T-cell (primary cell): ENCODE measurements at regions not wholly inside any gene's neighbourhood (a gene's known extent, or its start where the extent isn't known, plus 50 kb on each side); places are given as distances from the start of the nearest gene placed in this dataset.
A peak's percentile ranks its signal among the peaks of the same experiment; 100 is the strongest.

Source experiments
- ATAC-seq, 4 experiments: fragments of 200-7000 bp in 3 of 4; fragments of 150-1000 bp in 1 of 4; cut with Tn5 transposase; replicated peaks in 1 of 4; 1 replicate in 3 of 4; 2 replicates in 1 of 4; pipeline ENCODE4 v1.10.0; 2021; ENCODE audit warnings: moderate library complexity in 3 of 4, mild to moderate bottlenecking in 2 of 4, moderate number of reproducible peaks in 1 of 4
- CTCF ChIA-PET, 2 donors: fragments of 300-600 bp; sonication (Branson Sonifier 250); formaldehyde crosslinking; loops; one replicate each; lab custom pipeline; 2022; ENCODE audit warnings: antibody characterized with exemption in 2 of 2; lab: Charles Lee
- POLR2A ChIA-PET, 2 donors: fragments of 300-600 bp; sonication (Branson Sonifier 250); formaldehyde crosslinking; loops; one replicate each; lab custom pipeline; 2022; ENCODE audit warnings: antibody characterized with exemption in 2 of 2; lab: Charles Lee
- DNase-seq, 35 experiments: peaks; one replicate each; pipeline versions ENCODE4 v3.0.0 to v3.0.0-alpha.2; 2013 to 2023
- H3K27ac ChIP-seq: one replicate; pipeline ENCODE4 v1.5.1; 2013; ENCODE audit warnings: low read length
- H3K27me3 ChIP-seq, 2 experiments: replicated peaks in 1 of 2; 1 replicate in 1 of 2; 2 replicates in 1 of 2; pipeline versions ENCODE4 v1.6.1 to v1.7.0; 2013; ENCODE audit warnings: low read length in 1 of 2, mixed read lengths in 1 of 2; ENCODE audit not compliant: control insufficient read depth in 2 of 2, insufficient read depth in 2 of 2; ENCODE audit errors: extremely low read depth in 1 of 2
- H3K36me3 ChIP-seq, 2 donors: 1 replicate in 1 of 2; 2 replicates in 1 of 2; pipeline versions ENCODE4 v1.6.1 to v1.7.0; 2013; ENCODE audit warnings: low read length in 1 of 2; ENCODE audit not compliant: control insufficient read depth in 2 of 2, insufficient read depth in 1 of 2; ENCODE audit errors: extremely low read depth in 1 of 2
- H3K4me1 ChIP-seq, 2 experiments: 1 replicate in 1 of 2; 2 replicates in 1 of 2; pipeline versions ENCODE4 v1.6.1 to v1.7.0; 2013; ENCODE audit warnings: low read length in 2 of 2, mixed read lengths in 1 of 2; ENCODE audit not compliant: insufficient read depth in 2 of 2, control insufficient read depth in 1 of 2; ENCODE audit errors: extremely low read depth in 1 of 2
- H3K4me3 ChIP-seq, 2 donors: 1 replicate in 1 of 2; 2 replicates in 1 of 2; pipeline versions ENCODE4 v1.5.1 to v1.7.0; 2013; ENCODE audit warnings: mild to moderate bottlenecking in 2 of 2, low read length in 1 of 2, moderate library complexity in 1 of 2; ENCODE audit not compliant: control insufficient read depth in 1 of 2; ENCODE audit errors: extremely low read depth in 1 of 2
- H3K9me3 ChIP-seq: 2 replicates; pipeline ENCODE4 v1.7.0; 2013
- H3K27ac Mint-ChIP-seq, 2 donors: one replicate each; pipeline ENCODE4 v1.8.0; 2020 to 2021; ENCODE audit warnings: mild to moderate bottlenecking in 2 of 2, mixed read lengths in 2 of 2
- H3K27me3 Mint-ChIP-seq, 2 donors: one replicate each; pipeline ENCODE4 v1.8.0; 2021 to 2022; ENCODE audit warnings: mixed read lengths in 2 of 2
- H3K36me3 Mint-ChIP-seq: one replicate; pipeline ENCODE4 v1.8.0; 2021; ENCODE audit warnings: mixed read lengths
- H3K4me1 Mint-ChIP-seq, 3 donors: one replicate each; pipeline ENCODE4 v1.8.0; 2020 to 2022; ENCODE audit warnings: mixed read lengths in 3 of 3, mild to moderate bottlenecking in 1 of 3
- H3K4me3 Mint-ChIP-seq, 3 donors: one replicate each; pipeline ENCODE4 v1.8.0; 2020 to 2022; ENCODE audit warnings: mild to moderate bottlenecking in 3 of 3, mixed read lengths in 3 of 3, moderate library complexity in 3 of 3
- H3K9me3 Mint-ChIP-seq, 3 donors: one replicate each; pipeline ENCODE4 v1.8.0; 2020 to 2022; ENCODE audit warnings: mixed read lengths in 3 of 3
- WGBS: methylation state at CpG from one replicate; pipeline ENCODE4 v1.1.5; 2013; ENCODE audit warnings: missing lambda C conversion rate; ENCODE audit not compliant: insufficient coverage; 5-methylcytosine and 5-hydroxymethylcytosine counted together

- H3K27ac Mint-ChIP-seq, result no peak overlapping the region
- no CpG with 5 or more reads among the region's 1 CpG for WGBS
- ChIA-PET CTCF (interaction anchor here (0.6 to 0.7 kb wide), 3 partner anchors 13 to 1168 kb away, joined by 3 to 5 read pairs (median 4); no protein-coding TSS in a partner anchor), POLR2A (interaction anchor here in 1 of 2 donors (0.5 kb wide), 1 partner anchor 1105 kb away, joined by 4 read pairs; no protein-coding TSS in a partner anchor)
- Histone ChIP-seq H3K4me1 (no peaks in the 10 kb centered on the region), H3K27me3 (peaks cover 0 to 3% of the 10 kb centered on the region in 2 experiments), H3K36me3 (no peaks in the 10 kb centered on the region), H3K4me3 (no peak overlapping the region), H3K27ac (no peak overlapping the region), H3K9me3 (no peaks in the 10 kb centered on the region)
- no peak overlapping the region for H3K4me3 Mint-ChIP-seq
- no peaks in the 10 kb centered on the region for H3K9me3 Mint-ChIP-seq
- DNase-seq, result no peak
- H3K4me1 Mint-ChIP-seq, result peaks cover 0 to 13% (median 2%) of the 10 kb centered on the region in 3 donors
- ATAC-seq, result no peak
- H3K36me3 Mint-ChIP-seq, result no peaks in the 10 kb centered on the region
- H3K27me3 Mint-ChIP-seq, result no peaks in the 10 kb centered on the region
Measured at GRCh38 chr2:55116598-55116964, 66.3 kb upstream of the RTN4 start.

GRCh38 chr2:55115761-55116597 lies 65.7 kb upstream of the RTN4 start:
- H3K4me3 ChIP-seq, result no peak overlapping the region
- peaks cover 0 to 3% of the 10 kb centered on the region in 2 experiments for H3K27me3 ChIP-seq
- no peaks in the 10 kb centered on the region for H3K9me3 ChIP-seq
- Mint-ChIP-seq H3K4me3 (no peak overlapping the region), H3K9me3 (no peaks in the 10 kb centered on the region), H3K4me1 (peaks cover 0 to 13% (median 2%) of the 10 kb centered on the region in 3 donors), H3K27me3 (no peaks in the 10 kb centered on the region), H3K27ac (no peak overlapping the region), H3K36me3 (no peaks in the 10 kb centered on the region)
- CTCF ChIA-PET, result interaction anchor here (0.6 to 0.7 kb wide), 3 partner anchors 13 to 1167 kb away, joined by 3 to 5 read pairs (median 4); no protein-coding TSS in a partner anchor
- DNase-seq (no peak), ATAC-seq (no peak)
- H3K36me3 ChIP-seq, result no peaks in the 10 kb centered on the region
- H3K4me1 ChIP-seq, result no peaks in the 10 kb centered on the region
- H3K27ac ChIP-seq, result no peak overlapping the region
- POLR2A ChIA-PET, result interaction anchor here in 1 of 2 donors (0.5 to 0.6 kb wide), 2 partner anchors 16 to 949 kb away, joined by 3 to 4 read pairs; no protein-coding TSS in a partner anchor
- 100% methylated on average over 1 of the region's 4 CpGs for WGBS

GRCh38 chr2:55114597-55114996 lies 64.3 kb upstream of the RTN4 start:
- Histone ChIP-seq H3K9me3 (no peaks in the 10 kb centered on the region), H3K27me3 (no peaks in the 10 kb centered on the region), H3K4me3 (no peak overlapping the region), H3K27ac (no peak overlapping the region), H3K36me3 (no peaks in the 10 kb centered on the region), H3K4me1 (no peaks in the 10 kb centered on the region)
- ChIA-PET CTCF (interaction anchor here (0.5 to 0.6 kb wide), 2 partner anchors 148 kb away, joined by 3 read pairs; no protein-coding TSS in a partner anchor), POLR2A (no interaction called here)
- 92% methylated on average over 2 of the region's 5 CpGs for WGBS
- no peaks in the 10 kb centered on the region for H3K27me3 Mint-ChIP-seq
- no peak for ATAC-seq
- H3K27ac Mint-ChIP-seq, result no peak overlapping the region
- peaks cover 0 to 13% (median 2%) of the 10 kb centered on the region in 3 donors for H3K4me1 Mint-ChIP-seq
- H3K36me3 Mint-ChIP-seq, result no peaks in the 10 kb centered on the region
- no peak overlapping the region for H3K4me3 Mint-ChIP-seq
- DNase-seq, result no peak
- H3K9me3 Mint-ChIP-seq, result no peaks in the 10 kb centered on the region

- no peaks in the 10 kb centered on the region for H3K27me3 ChIP-seq
- no peaks in the 10 kb centered on the region for H3K27me3 Mint-ChIP-seq
- no peaks in the 10 kb centered on the region for H3K9me3 Mint-ChIP-seq
- ATAC-seq (no peak), DNase-seq (no peak)
- H3K4me1 ChIP-seq, result no peaks in the 10 kb centered on the region
- peaks cover 0 to 12% (median 2%) of the 10 kb centered on the region in 3 donors for H3K4me1 Mint-ChIP-seq
- H3K4me3 Mint-ChIP-seq, result no peak overlapping the region
- no peaks in the 10 kb centered on the region for H3K9me3 ChIP-seq
- CTCF ChIA-PET, result no interaction called here
- no peak overlapping the region for H3K4me3 ChIP-seq
- H3K27ac Mint-ChIP-seq, result no peak overlapping the region
- no peak overlapping the region for H3K27ac ChIP-seq
- no peaks in the 10 kb centered on the region for H3K36me3 Mint-ChIP-seq
- no peaks in the 10 kb centered on the region for H3K36me3 ChIP-seq
- 100% methylated on average over 2 of the region's 5 CpGs for WGBS
- POLR2A ChIA-PET, result no interaction called here
Measured at GRCh38 chr2:55114082-55114481, 63.8 kb upstream of the RTN4 start.

- no peak overlapping the region for H3K27ac ChIP-seq
- no peaks in the 10 kb centered on the region for H3K36me3 ChIP-seq
- H3K9me3 ChIP-seq, result no peaks in the 10 kb centered on the region
- H3K27me3 ChIP-seq, result no peaks in the 10 kb centered on the region
- H3K4me1 ChIP-seq, result no peaks in the 10 kb centered on the region
- no peak overlapping the region for H3K4me3 Mint-ChIP-seq
- no peak overlapping the region for H3K27ac Mint-ChIP-seq
- H3K27me3 Mint-ChIP-seq, result no peaks in the 10 kb centered on the region
- H3K36me3 Mint-ChIP-seq, result no peaks in the 10 kb centered on the region
- DNase-seq (no peak), ATAC-seq (no peak)
- H3K4me1 Mint-ChIP-seq, result peaks cover 0 to 6% (median 0%) of the 10 kb centered on the region in 3 donors
- H3K4me3 ChIP-seq, result no peak overlapping the region
- POLR2A ChIA-PET, result no interaction called here
- no peaks in the 10 kb centered on the region for H3K9me3 Mint-ChIP-seq
- WGBS, result 86% methylated on average over 3 of the region's 13 CpGs
- CTCF ChIA-PET, result interaction anchor here in 1 of 2 donors (0.6 kb wide), 1 partner anchor 213 kb away, joined by 3 read pairs; no protein-coding TSS in a partner anchor
Measured at GRCh38 chr2:55112229-55113031, 62.2 kb upstream of the RTN4 start.

- Mint-ChIP-seq H3K4me3 (no peak overlapping the region), H3K9me3 (no peaks in the 10 kb centered on the region), H3K36me3 (no peaks in the 10 kb centered on the region), H3K27ac (no peak overlapping the region), H3K4me1 (peaks cover 0 to 6% (median 0%) of the 10 kb centered on the region in 3 donors), H3K27me3 (no peaks in the 10 kb centered on the region)
- ChIA-PET CTCF (no interaction called here), POLR2A (no interaction called here)
- Histone ChIP-seq H3K9me3 (no peaks in the 10 kb centered on the region), H3K4me3 (no peak overlapping the region), H3K4me1 (no peaks in the 10 kb centered on the region), H3K27me3 (no peaks in the 10 kb centered on the region), H3K27ac (no peak overlapping the region), H3K36me3 (no peaks in the 10 kb centered on the region)
- WGBS, result 78% methylated on average over 6 of the region's 11 CpGs
- ATAC-seq, result no peak
- peak in 1 of 35 experiments; percentile 4 for DNase-seq
Measured at GRCh38 chr2:55111570-55112228, 61.4 kb upstream of the RTN4 start.
